ENCODE measurements at regions not wholly inside any gene's neighbourhood (a gene's known extent, or its start where the extent isn't known, plus 50 kb on each side); places are given as distances from the start of the nearest gene placed in this dataset.
"Not testable (repeated sequence)": the region's sequence is repeated elsewhere in the genome, so short reads cannot be mapped to it uniquely, and the experiment has no call there.

GRCh38 chr12:95385246-95386035 lies 88.5 kb upstream of the METAP2 start:
- H3K9ac ChIP-seq (ENCODE audit: low read depth, low read length), result no peak overlapping the region

GRCh38 chr12:95386051-95386450 lies 87.9 kb upstream of the METAP2 start:
- no peak overlapping the region for H2AFZ ChIP-seq (ENCODE audit: low read depth, low read length)
- H3K36me3 ChIP-seq (ENCODE audit: insufficient read depth, low read length), result no peaks in the 10 kb centered on the region
- H4K20me1 ChIP-seq (ENCODE audit: insufficient read depth, low read length), result no peaks in the 10 kb centered on the region
- TF ChIP-seq EZH2 (IDR thresholded peaks at IDR 0.05; ENCODE audit: borderline replicate concordance, low read depth, low read length, severe bottlenecking) (no peak), CTCF (IDR thresholded peaks at IDR 0.05; ENCODE audit: borderline replicate concordance, extremely low read depth, low read length, poor library complexity, severe bottlenecking) (no peak)
- H3K27ac ChIP-seq (ENCODE audit: low read length), result no peak overlapping the region
- H3K9me3 ChIP-seq (ENCODE audit: insufficient read depth, low read length, severe bottlenecking), result peaks cover 3% of the 10 kb centered on the region
- no peak overlapping the region for H3K9ac ChIP-seq (ENCODE audit: low read depth, low read length)
- H3K4me3 ChIP-seq (ENCODE audit: low read depth in 1 of 2, low read length in 2 of 2), result no peak overlapping the region
- no peak for ATAC-seq (ENCODE audit: insufficient read depth, low read depth)
- no peaks in the 10 kb centered on the region for H3K27me3 ChIP-seq (ENCODE audit: insufficient read depth, low read length, poor library complexity)
- H3K4me1 ChIP-seq (ENCODE audit: insufficient read depth, low read length), result peaks cover 16% of the 10 kb centered on the region
- no peaks in the 10 kb centered on the region for H3K79me2 ChIP-seq (ENCODE audit: insufficient read depth, low read length)
- no peak overlapping the region for H3K4me2 ChIP-seq (ENCODE audit: insufficient read depth, low read length)
- DNase-seq, result no peak

More at GRCh38 chr12:95385246-95386035, 88.5 kb upstream of the METAP2 start:
- TF ChIP-seq EZH2 (IDR thresholded peaks at IDR 0.05; ENCODE audit: borderline replicate concordance, low read depth, low read length, severe bottlenecking) (no peak), CTCF (IDR thresholded peaks at IDR 0.05; ENCODE audit: borderline replicate concordance, extremely low read depth, low read length, poor library complexity, severe bottlenecking) (no peak)
- no peaks in the 10 kb centered on the region for H3K36me3 ChIP-seq (ENCODE audit: insufficient read depth, low read length)
- no peak overlapping the region for H3K27ac ChIP-seq (ENCODE audit: low read length)
- H4K20me1 ChIP-seq (ENCODE audit: insufficient read depth, low read length), result no peaks in the 10 kb centered on the region
- no peaks in the 10 kb centered on the region for H3K79me2 ChIP-seq (ENCODE audit: insufficient read depth, low read length)
- H2AFZ ChIP-seq (ENCODE audit: low read depth, low read length), result peak overlapping the region; percentile 30; the same call in 1 of the 2 replicates
- no peaks in the 10 kb centered on the region for H3K27me3 ChIP-seq (ENCODE audit: insufficient read depth, low read length, poor library complexity)
- H3K9me3 ChIP-seq (ENCODE audit: insufficient read depth, low read length, severe bottlenecking), result no peaks in the 10 kb centered on the region
- DNase-seq (no peak), ATAC-seq (ENCODE audit: insufficient read depth, low read depth) (no peak)
- H3K4me1 ChIP-seq (ENCODE audit: insufficient read depth, low read length), result peaks cover 11% of the 10 kb centered on the region
- H3K4me3 ChIP-seq (ENCODE audit: low read depth in 1 of 2, low read length in 2 of 2), result no peak overlapping the region
- H3K4me2 ChIP-seq (ENCODE audit: insufficient read depth, low read length), result no peak overlapping the region

- ATAC-seq (ENCODE audit: insufficient read depth, low read depth); H4K20me1 ChIP-seq (ENCODE audit: insufficient read depth, low read length); H3K27me3 ChIP-seq (ENCODE audit: insufficient read depth, low read length, poor library complexity); H3K79me2 ChIP-seq (ENCODE audit: insufficient read depth, low read length); DNase-seq; H3K4me2 ChIP-seq (ENCODE audit: insufficient read depth, low read length); H3K9ac ChIP-seq (ENCODE audit: low read depth, low read length); H3K27ac ChIP-seq (ENCODE audit: low read length); H2AFZ ChIP-seq (ENCODE audit: low read depth, low read length); H3K36me3 ChIP-seq (ENCODE audit: insufficient read depth, low read length); H3K4me3 ChIP-seq (ENCODE audit: low read depth in 1 of 2, low read length in 2 of 2): not testable (repeated sequence)
- H3K4me1 ChIP-seq (ENCODE audit: insufficient read depth, low read length), result peaks cover 18% of the 10 kb centered on the region
- H3K9me3 ChIP-seq (ENCODE audit: insufficient read depth, low read length, severe bottlenecking), result peaks cover 13% of the 10 kb centered on the region
These were observed 85.7 kb upstream of the METAP2 start for GRCh38 chr12:95388260-95388659.

GRCh38 chr12:95390192-95390591 lies 83.8 kb upstream of the METAP2 start:
- Histone ChIP-seq H2AFZ (ENCODE audit: low read depth, low read length) (no peak overlapping the region), H3K9me3 (ENCODE audit: insufficient read depth, low read length, severe bottlenecking) (peaks cover 25% of the 10 kb centered on the region), H3K27ac (ENCODE audit: low read length) (peak overlapping the region; percentile 58; the same call in 1 of the 2 replicates), H4K20me1 (ENCODE audit: insufficient read depth, low read length) (no peaks in the 10 kb centered on the region), H3K4me2 (ENCODE audit: insufficient read depth, low read length) (no peak overlapping the region), H3K27me3 (ENCODE audit: insufficient read depth, low read length, poor library complexity) (no peaks in the 10 kb centered on the region), H3K4me1 (ENCODE audit: insufficient read depth, low read length) (peaks cover 18% of the 10 kb centered on the region), H3K9ac (ENCODE audit: low read depth, low read length) (no peak overlapping the region), H3K79me2 (ENCODE audit: insufficient read depth, low read length) (no peaks in the 10 kb centered on the region), H3K36me3 (ENCODE audit: insufficient read depth, low read length) (no peaks in the 10 kb centered on the region), H3K4me3 (ENCODE audit: low read depth in 1 of 2, low read length in 2 of 2) (no peak overlapping the region)
- peak; percentile 95 for ATAC-seq (ENCODE audit: insufficient read depth, low read depth)
- peak; percentile 45 for DNase-seq
- TF ChIP-seq EZH2 (IDR thresholded peaks at IDR 0.05; ENCODE audit: borderline replicate concordance, low read depth, low read length, severe bottlenecking), result no peak
- TF ChIP-seq CTCF (IDR thresholded peaks at IDR 0.05; ENCODE audit: borderline replicate concordance, extremely low read depth, low read length, poor library complexity, severe bottlenecking), result no peak

All from DND-41 (cell line).